ENCODE measurements at regions not wholly inside any gene's neighbourhood (a gene's known extent, or its start where the extent isn't known, plus 50 kb on each side); places are given as distances from the start of the nearest gene placed in this dataset.

- TF ChIP-seq CTCF (IDR thresholded peaks at IDR 0.05; ENCODE audit: insufficient read depth, low read length, missing control alignments) = no peak
- ChIA-PET POLR2A (no interaction called here), CTCF (no interaction called here)
- DNase-seq (ENCODE audit: low read depth, low spot score) = no peak
- H3K4me3 ChIP-seq (ENCODE audit: low read depth, low read length) = no peak overlapping the region
These were observed 254.9 kb downstream of the PLPP3 start for GRCh38 chr1:56324504-56324903.

GRCh38 chr1:56322211-56322610, 257.2 kb downstream of the PLPP3 start:
- no peak overlapping the region for H3K4me3 ChIP-seq (ENCODE audit: low read depth, low read length)
- DNase-seq (ENCODE audit: low read depth, low spot score) = no peak
- ChIA-PET POLR2A (no interaction called here), CTCF (no interaction called here)
- TF ChIP-seq CTCF (IDR thresholded peaks at IDR 0.05; ENCODE audit: insufficient read depth, low read length, missing control alignments) = no peak

- TF ChIP-seq CTCF (IDR thresholded peaks at IDR 0.05; ENCODE audit: insufficient read depth, low read length, missing control alignments) = no peak
- no peak for DNase-seq (ENCODE audit: low read depth, low spot score)
- POLR2A ChIA-PET = no interaction called here
- no peak overlapping the region for H3K4me3 ChIP-seq (ENCODE audit: low read depth, low read length)
- CTCF ChIA-PET = no interaction called here
These were observed 258.2 kb downstream of the PLPP3 start for GRCh38 chr1:56321150-56321490.

GRCh38 chr1:56320464-56321149, 258.8 kb downstream of the PLPP3 start:
- CTCF ChIA-PET = interaction anchor here (1.1 kb wide), 1 partner anchor 9 kb away, joined by 3 read pairs; no protein-coding TSS in a partner anchor
- POLR2A ChIA-PET = no interaction called here
- TF ChIP-seq CTCF (IDR thresholded peaks at IDR 0.05; ENCODE audit: insufficient read depth, low read length, missing control alignments) = no peak
- no peak for DNase-seq (ENCODE audit: low read depth, low spot score)
- H3K4me3 ChIP-seq (ENCODE audit: low read depth, low read length) = no peak overlapping the region

GRCh38 chr1:56317722-56318121, 261.6 kb downstream of the PLPP3 start:
- DNase-seq (ENCODE audit: low read depth, low spot score) = no peak
- H3K4me3 ChIP-seq (ENCODE audit: low read depth, low read length) = no peak overlapping the region
- ChIA-PET CTCF (no interaction called here), POLR2A (no interaction called here)
- no peak for TF ChIP-seq CTCF (IDR thresholded peaks at IDR 0.05; ENCODE audit: insufficient read depth, low read length, missing control alignments)

GRCh38 chr1:56315293-56315942, 263.9 kb downstream of the PLPP3 start:
- no peak for DNase-seq (ENCODE audit: low read depth, low spot score)
- H3K4me3 ChIP-seq (ENCODE audit: low read depth, low read length) = no peak overlapping the region
- no peak for TF ChIP-seq CTCF (IDR thresholded peaks at IDR 0.05; ENCODE audit: insufficient read depth, low read length, missing control alignments)
- CTCF ChIA-PET = no interaction called here
- POLR2A ChIA-PET = no interaction called here

Measured in AG04449 (cell line).